HG03565 (cell line): ENCODE measurements at regions not wholly inside any gene's neighbourhood (a gene's known extent, or its start where the extent isn't known, plus 50 kb on each side); places are given as distances from the start of the nearest gene placed in this dataset.

Experiments
- ATAC-seq: cut with Tn5 transposase; IDR thresholded peaks from one replicate; pipeline ENCODE4 v1.9.1; 2021; ENCODE audit warnings: mild to moderate bottlenecking, moderate library complexity; ENCODE audit not compliant: unreplicated experiment

DNA sequence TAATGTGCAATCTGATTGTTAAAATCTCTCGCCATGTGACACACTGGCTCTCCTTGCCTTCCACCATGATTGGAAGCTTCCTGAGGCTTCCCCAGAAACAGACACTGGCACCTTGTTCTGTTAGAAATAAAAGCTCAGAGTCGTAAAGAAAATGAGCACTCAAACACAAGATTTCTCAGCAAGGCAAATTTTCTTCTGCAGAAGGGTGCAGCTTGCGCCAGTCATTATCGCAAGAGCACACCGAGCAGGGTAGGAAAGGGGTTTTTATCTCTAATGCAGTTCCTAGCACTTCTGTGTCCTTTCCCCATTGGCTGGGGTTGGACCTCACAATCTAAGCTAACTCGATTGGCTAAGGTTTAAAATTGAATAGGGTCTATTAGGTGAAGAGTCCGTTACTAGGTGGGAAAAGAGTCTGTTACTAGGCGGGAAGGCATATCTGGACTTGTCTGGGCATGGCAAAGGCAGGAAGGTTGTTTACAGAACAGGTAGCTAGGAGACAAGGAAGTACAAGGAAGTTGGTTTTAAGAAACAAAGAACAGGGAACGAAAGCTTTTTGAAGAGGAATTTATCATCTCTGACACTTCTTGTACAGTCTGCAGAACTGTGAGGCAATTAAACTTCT lies 62.6 kb upstream of the BICD1 start:
- no peak for ATAC-seq

DNA sequence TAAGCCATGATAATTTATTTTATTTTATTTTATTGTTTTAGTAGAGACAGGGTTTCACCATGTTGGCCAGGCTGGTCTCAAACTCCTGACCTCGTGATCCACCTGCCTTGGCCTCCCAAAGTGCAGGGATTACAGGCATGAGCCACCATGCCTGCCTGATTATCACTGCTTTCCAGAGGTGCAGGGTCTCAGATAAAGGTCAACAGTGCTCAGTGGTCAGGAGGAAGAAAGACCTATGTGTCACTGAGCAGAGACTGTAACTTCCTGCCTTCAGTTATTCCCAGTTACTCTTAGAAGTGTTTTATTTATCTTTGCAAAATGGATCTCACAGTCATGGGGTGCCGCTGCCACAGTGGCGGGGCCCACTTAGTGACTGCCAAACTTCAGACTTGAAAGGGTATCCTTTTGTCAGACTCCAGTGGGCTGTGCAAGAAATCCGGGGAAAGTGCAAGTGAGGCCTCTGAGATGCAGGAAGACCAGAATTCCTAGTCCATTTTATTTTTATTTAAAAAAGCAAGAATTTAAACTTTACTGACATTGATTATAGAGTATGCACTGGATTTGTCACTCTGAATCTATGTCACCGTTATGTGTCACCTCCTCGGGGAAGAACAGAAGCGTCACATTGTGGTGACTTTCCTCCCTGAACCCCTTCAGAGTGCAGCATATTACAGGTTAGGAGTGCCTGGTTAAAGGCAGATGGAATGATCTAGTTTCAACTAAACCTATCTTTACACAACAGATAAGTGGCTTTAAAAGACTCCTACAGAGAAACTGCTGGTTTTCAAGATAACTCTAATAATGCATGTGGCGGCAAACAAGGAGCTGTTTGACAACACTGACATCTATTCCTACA lies 59.1 kb upstream of the BICD1 start:
- no peak for ATAC-seq

DNA sequence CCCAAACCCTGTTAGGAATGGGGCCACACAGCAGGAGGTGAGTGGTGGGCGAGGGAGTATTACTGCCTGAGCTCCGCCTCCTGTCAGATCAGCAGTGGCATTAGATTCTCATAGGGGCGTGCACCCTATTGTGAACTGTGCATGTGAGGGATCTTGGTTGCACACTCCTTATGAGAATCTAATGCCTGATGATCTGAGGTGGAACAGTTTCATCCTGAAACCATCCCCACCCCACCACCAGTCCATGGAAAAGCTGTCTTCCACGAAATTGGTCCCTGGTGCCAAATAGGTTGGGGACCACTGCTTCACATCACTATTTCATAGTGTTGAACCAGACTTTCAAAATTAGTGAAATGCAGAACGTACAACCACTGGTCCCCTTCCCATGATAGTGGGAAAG lies 57.9 kb upstream of the BICD1 start:
- no peak for ATAC-seq

DNA sequence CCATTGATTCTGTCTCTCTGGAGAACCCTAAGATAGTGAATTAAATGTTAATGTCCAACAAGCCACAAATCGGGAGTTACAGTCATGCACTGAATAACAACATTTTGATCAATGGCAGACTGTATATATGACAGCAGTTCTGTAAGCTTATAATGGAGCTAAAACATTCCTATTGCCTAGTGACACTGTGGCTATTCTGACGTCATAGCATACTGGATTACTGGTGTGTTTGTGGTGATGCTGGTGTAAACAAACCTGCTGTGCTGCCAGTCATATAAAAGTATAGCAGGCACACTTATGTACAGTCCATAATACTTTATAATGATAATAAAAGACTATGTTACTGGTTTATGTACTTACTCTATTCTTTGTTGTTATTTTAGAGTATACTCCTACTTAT lies 56.7 kb upstream of the BICD1 start:
- no peak for ATAC-seq

- ATAC-seq: no peak
These were observed 55.0 kb upstream of the BICD1 start for GRCh38 chr12:32051511-32052211.

DNA sequence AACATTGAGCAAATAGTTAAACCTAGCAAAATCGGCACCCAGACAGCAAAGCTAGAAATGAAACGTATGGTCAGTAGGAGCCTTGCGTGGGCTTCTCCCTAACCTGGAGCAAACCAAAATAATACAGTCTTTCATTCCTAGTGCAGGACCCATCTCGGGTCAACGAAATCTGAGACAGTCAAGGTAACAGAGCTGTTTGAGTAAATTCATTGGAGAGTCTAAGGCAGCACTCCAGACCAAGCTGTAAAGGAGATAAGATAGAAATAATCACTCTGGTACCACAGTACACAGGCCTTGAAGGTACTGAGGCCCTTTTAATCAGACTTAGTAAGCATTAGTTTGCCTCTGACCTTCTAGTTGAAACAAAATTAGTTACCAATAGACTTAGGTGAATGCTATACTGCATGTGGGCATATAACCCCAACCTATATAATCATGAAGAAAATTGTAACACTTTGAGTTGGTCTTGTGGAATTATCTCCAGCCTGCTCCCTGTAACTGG lies 54.4 kb upstream of the BICD1 start:
- no peak for ATAC-seq

GRCh38 chr12:32053881-32054624 lies 52.6 kb upstream of the BICD1 start:
- no peak for ATAC-seq
